KMS-11 (cell line): ENCODE measurements at regions not wholly inside any gene's neighbourhood (a gene's known extent, or its start where the extent isn't known, plus 50 kb on each side); places are given as distances from the start of the nearest gene placed in this dataset.

Experiments
- H2AFZ ChIP-seq: fragments of 200-600 bp; sonication (generic); 2 replicates; pipeline ENCODE4 v1.6.1; 2016; ENCODE audit warnings: antibody characterized with exemption, mixed run types, low read depth
- H3K27ac ChIP-seq: fragments of 200-600 bp; sonication (generic); 2 replicates; pipeline ENCODE4 v1.6.1; 2016; ENCODE audit warnings: mild to moderate bottlenecking, mixed run types
- H3K27me3 ChIP-seq: fragments of 200-600 bp; sonication (generic); 2 replicates; pipeline ENCODE4 v1.6.1; 2017; ENCODE audit warnings: mild to moderate bottlenecking, low read depth, mixed run types, moderate library complexity; ENCODE audit not compliant: insufficient read depth
- H3K36me3 ChIP-seq: fragments of 200-600 bp; sonication (generic); 2 replicates; pipeline ENCODE4 v1.6.1; 2017; ENCODE audit warnings: mild to moderate bottlenecking, mixed run types; ENCODE audit not compliant: insufficient read depth
- H3K4me1 ChIP-seq: fragments of 200-600 bp; sonication (generic); 2 replicates; pipeline ENCODE4 v1.6.1; 2016; ENCODE audit warnings: mild to moderate bottlenecking, low read depth, mixed run types; ENCODE audit not compliant: poor library complexity, severe bottlenecking
- H3K4me2 ChIP-seq: fragments of 200-600 bp; sonication (generic); 2 replicates; pipeline ENCODE4 v1.7.0; 2016; ENCODE audit warnings: mild to moderate bottlenecking, mixed run types
- H3K4me3 ChIP-seq: fragments of 200-600 bp; sonication (generic); IDR thresholded peaks from 2 replicates; pipeline ENCODE4 v1.6.1; 2017; ENCODE audit warnings: low read depth, low read length, mixed read lengths; ENCODE audit not compliant: insufficient read depth
- H3K79me2 ChIP-seq: fragments of 200-600 bp; sonication (generic); 2 replicates; pipeline ENCODE4 v1.6.1; 2016; ENCODE audit warnings: low read depth, mixed run types; ENCODE audit not compliant: insufficient read depth
- H3K9ac ChIP-seq: fragments of 200-600 bp; sonication (generic); 2 replicates; pipeline ENCODE4 v1.6.1; 2016; ENCODE audit warnings: mild to moderate bottlenecking, mixed run types
- H4K20me1 ChIP-seq: fragments of 200-600 bp; sonication (generic); 2 replicates; pipeline ENCODE4 v1.6.1; 2016; ENCODE audit warnings: mild to moderate bottlenecking, mixed run types; ENCODE audit not compliant: insufficient read depth
- TF ChIP-seq, protein P1 (sequence below): fragments of 200-600 bp; sonication (generic); conservative IDR thresholded peaks from 2 replicates; pipeline ENCODE4 v1.6.1; 2017; ENCODE audit warnings: low read depth, mild to moderate bottlenecking, antibody characterized with exemption, low read length, moderate library complexity, mixed read lengths

DNA sequence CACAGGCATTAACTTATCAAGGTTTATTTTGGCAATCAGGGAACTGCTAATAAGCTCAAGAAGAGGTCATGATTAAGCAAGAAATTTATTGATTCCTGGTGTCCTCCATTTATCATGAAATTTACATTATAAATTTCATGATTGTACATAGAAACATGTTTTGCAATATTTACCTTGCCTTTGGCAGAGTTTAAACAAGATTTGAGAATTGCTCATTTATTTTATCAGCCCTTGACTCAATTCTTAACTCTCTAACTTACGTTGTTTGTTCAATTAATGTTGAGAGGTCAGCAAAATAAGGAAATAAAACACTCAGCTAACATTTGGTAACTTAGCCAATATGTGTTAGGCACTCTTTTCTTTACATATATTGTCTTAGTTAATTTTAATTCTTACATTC, 286.6 kb downstream of the SLC7A11 start:
- TF ChIP-seq, protein P1, sequence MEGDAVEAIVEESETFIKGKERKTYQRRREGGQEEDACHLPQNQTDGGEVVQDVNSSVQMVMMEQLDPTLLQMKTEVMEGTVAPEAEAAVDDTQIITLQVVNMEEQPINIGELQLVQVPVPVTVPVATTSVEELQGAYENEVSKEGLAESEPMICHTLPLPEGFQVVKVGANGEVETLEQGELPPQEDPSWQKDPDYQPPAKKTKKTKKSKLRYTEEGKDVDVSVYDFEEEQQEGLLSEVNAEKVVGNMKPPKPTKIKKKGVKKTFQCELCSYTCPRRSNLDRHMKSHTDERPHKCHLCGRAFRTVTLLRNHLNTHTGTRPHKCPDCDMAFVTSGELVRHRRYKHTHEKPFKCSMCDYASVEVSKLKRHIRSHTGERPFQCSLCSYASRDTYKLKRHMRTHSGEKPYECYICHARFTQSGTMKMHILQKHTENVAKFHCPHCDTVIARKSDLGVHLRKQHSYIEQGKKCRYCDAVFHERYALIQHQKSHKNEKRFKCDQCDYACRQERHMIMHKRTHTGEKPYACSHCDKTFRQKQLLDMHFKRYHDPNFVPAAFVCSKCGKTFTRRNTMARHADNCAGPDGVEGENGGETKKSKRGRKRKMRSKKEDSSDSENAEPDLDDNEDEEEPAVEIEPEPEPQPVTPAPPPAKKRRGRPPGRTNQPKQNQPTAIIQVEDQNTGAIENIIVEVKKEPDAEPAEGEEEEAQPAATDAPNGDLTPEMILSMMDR, result no peak
- no peak overlapping the region for H3K27ac ChIP-seq

DNA sequence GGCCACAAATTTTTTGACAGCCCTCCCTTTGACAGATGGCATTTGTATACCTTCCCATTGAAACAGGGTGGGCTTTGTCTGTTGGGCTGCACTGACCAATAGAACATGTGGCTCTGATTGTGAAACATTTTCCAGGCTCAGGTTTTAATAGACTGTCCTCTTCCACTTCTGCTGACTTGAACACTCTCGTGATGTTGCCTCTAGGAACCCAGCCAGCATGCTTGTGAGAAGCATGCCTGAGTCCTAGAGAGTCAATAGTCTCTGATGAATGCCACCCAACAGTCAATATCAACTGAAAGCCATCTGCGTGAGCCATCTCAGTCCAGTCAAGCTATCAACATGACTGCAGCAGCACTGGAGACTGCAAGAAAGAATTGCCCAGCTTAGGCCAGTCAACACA, 290.0 kb downstream of the SLC7A11 start:
- Histone ChIP-seq H3K4me2 (no peak overlapping the region), H4K20me1 (no peaks in the 10 kb centered on the region), H3K36me3 (no peaks in the 10 kb centered on the region), H3K79me2 (no peaks in the 10 kb centered on the region), H3K4me3 (no peak overlapping the region), H3K9ac (no peak overlapping the region), H2AFZ (no peak overlapping the region), H3K27ac (no peak overlapping the region), H3K27me3 (no peaks in the 10 kb centered on the region), H3K4me1 (no peaks in the 10 kb centered on the region)
- TF ChIP-seq, protein P1, result no peak

More for the DNA sequence above, 286.6 kb downstream of the SLC7A11 start:
- H3K4me3 ChIP-seq, result no peak overlapping the region
- H3K27me3 ChIP-seq, result no peaks in the 10 kb centered on the region
- no peaks in the 10 kb centered on the region for H4K20me1 ChIP-seq
- H3K4me1 ChIP-seq, result no peaks in the 10 kb centered on the region
- no peak overlapping the region for H3K4me2 ChIP-seq
- H3K9ac ChIP-seq, result no peak overlapping the region
- no peak overlapping the region for H2AFZ ChIP-seq
- H3K79me2 ChIP-seq, result no peaks in the 10 kb centered on the region
- no peaks in the 10 kb centered on the region for H3K36me3 ChIP-seq

DNA sequence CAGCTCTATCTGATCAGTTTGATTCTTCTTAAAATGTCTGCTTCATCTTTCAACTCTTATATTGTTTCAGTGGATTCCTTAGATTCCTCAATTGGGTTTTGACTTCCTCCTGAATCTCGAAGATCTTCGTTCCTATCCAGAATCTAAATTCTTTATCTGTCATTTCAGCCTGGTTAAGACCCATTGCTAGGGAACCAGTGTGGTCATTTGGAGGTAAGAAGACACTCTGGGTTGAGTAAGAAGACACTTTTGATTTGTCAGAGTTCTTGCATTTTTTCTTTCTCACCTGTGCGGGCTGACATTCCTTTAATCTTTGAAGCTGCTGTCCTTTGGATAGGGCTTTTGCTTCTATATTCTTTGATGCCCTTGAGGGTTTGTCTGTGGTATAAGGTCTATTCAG, 291.9 kb downstream of the SLC7A11 start:
- H3K4me3 ChIP-seq, result no peak overlapping the region
- H2AFZ ChIP-seq, result no peak overlapping the region
- no peaks in the 10 kb centered on the region for H3K27me3 ChIP-seq
- no peak overlapping the region for H3K4me2 ChIP-seq
- no peaks in the 10 kb centered on the region for H3K79me2 ChIP-seq
- H3K4me1 ChIP-seq, result no peaks in the 10 kb centered on the region
- H4K20me1 ChIP-seq, result no peaks in the 10 kb centered on the region
- no peak overlapping the region for H3K27ac ChIP-seq
- TF ChIP-seq, protein P1, result no peak
- no peak overlapping the region for H3K9ac ChIP-seq
- no peaks in the 10 kb centered on the region for H3K36me3 ChIP-seq

DNA sequence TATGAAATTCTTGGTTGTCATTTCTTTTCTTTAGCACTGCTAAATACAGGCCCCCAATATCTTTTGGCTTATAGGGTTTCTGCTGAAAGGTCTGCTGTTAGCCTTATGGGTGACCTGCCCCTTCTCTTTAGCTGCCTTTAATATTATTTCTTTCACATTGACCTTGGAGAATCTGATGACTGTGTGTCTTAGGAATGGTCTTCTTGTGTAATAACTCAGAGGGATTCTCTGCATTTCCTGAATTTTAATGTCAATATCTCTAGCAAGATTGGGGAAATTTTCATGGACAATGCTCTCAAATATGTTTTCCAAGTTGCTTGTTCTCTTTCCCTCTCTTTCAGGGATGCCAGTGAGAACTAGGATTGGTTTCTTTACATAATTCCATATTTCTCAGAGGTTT, 292.4 kb downstream of the SLC7A11 start:
- Histone ChIP-seq H3K4me3 (no peak overlapping the region), H3K9ac (no peak overlapping the region), H3K36me3 (no peaks in the 10 kb centered on the region), H3K79me2 (no peaks in the 10 kb centered on the region), H2AFZ (no peak overlapping the region), H3K4me2 (no peak overlapping the region), H3K4me1 (no peaks in the 10 kb centered on the region), H3K27ac (no peak overlapping the region), H4K20me1 (no peaks in the 10 kb centered on the region), H3K27me3 (no peaks in the 10 kb centered on the region)
- TF ChIP-seq, protein P1, result no peak
